ENCODE measurements at regions not wholly inside any gene's neighbourhood (a gene's known extent, or its start where the extent isn't known, plus 50 kb on each side); places are given as distances from the start of the nearest gene placed in this dataset.

DNA sequence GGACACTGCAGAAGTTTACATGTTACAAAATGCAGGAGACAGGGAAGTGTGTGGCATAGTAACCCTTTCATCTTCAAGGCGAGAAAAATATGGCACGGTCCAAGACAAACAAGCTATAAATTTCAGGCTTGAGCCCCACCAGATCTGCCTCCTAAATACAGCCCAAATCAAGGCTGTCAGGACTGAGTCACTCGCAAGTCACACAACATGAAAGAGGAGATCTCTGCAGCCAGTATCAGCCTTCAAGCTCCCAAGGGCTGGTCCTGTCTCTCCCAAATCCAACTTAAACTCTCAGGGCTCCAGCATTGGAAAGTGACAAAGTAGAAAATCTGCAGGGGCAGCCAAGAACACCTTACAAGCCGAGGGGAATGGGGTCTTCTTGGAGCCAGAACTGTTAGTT is 106.3 kb upstream of the GATA6 start:
- Histone ChIP-seq H3K4me3 (replicated peaks in 1 of 3; ENCODE audit: insufficient read depth in 1 of 3, low read depth in 1 of 3, low read length in 3 of 3) (no peak overlapping the region), H2AFZ (ENCODE audit: low read depth, low read length) (no peak overlapping the region), H3K9ac (replicated peaks; ENCODE audit: extremely low read depth, insufficient read depth, low read length) (no peak overlapping the region), H3K4me2 (ENCODE audit: insufficient read depth, low read length) (no peak overlapping the region), H3K27ac (ENCODE audit: insufficient read depth, low read depth, low read length) (no peak overlapping the region), H4K20me1 (replicated peaks; ENCODE audit: control insufficient read depth, extremely low read depth, insufficient read depth, low read length) (no peaks in the 10 kb centered on the region), H3K4me1 (ENCODE audit: control insufficient read depth, extremely low read depth, insufficient read depth, low read length) (no peaks in the 10 kb centered on the region), H3K79me2 (ENCODE audit: control insufficient read depth, insufficient read depth, low read length) (no peaks in the 10 kb centered on the region), H3K9me1 (replicated peaks; ENCODE audit: control insufficient read depth, extremely low read depth, insufficient read depth, low read length) (no peaks in the 10 kb centered on the region), H3K27me3 (ENCODE audit: control insufficient read depth in 2 of 2, insufficient read depth in 2 of 2, low read length in 2 of 2) (peaks cover 5% of the 10 kb centered on the region in 2 experiments), H3K36me3 (ENCODE audit: control insufficient read depth in 2 of 2, extremely low read depth in 1 of 2, insufficient read depth in 2 of 2, low read length in 2 of 2) (no peaks in the 10 kb centered on the region), H3K9me3 (replicated peaks; ENCODE audit: control insufficient read depth, insufficient read depth, low read length) (no peaks in the 10 kb centered on the region)
- POLR2A ChIA-PET = no interaction called here
- dilution Hi-C loops (cut with MboI; ENCODE audit: extremely low pct_ligation_motif_present, low sequenced_read_pairs) = no loop called here
- intact Hi-C loops (cut with micrococcal nuclease) = no loop called here
- no TSS peak for BruUV-seq (replicated peaks)
- DNase-seq (ENCODE audit: low read depth, low spot score) (no peak), FAIRE-seq (no peak)
- CTCF ChIA-PET = no interaction called here
- TF ChIP-seq, protein P1, sequence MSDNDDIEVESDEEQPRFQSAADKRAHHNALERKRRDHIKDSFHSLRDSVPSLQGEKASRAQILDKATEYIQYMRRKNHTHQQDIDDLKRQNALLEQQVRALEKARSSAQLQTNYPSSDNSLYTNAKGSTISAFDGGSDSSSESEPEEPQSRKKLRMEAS (IDR thresholded peaks at IDR 0.05; ENCODE audit: insufficient read depth, insufficient read length) = no peak
- TF ChIP-seq EZH2 (IDR thresholded peaks at IDR 0.05; ENCODE audit: borderline replicate concordance, low read depth, low read length, severe bottlenecking) (no peak), POLR2AphosphoS5 (IDR thresholded peaks at IDR 0.05; ENCODE audit: insufficient read depth, low read depth, low read length) (no peak), JUN (IDR thresholded peaks at IDR 0.05; ENCODE audit: borderline replicate concordance, insufficient read depth, insufficient read length, low read depth) (no peak), MYC (IDR thresholded peaks at IDR 0.05; ENCODE audit: low read depth, low read length) (no peak), GATA2 (IDR thresholded peaks at IDR 0.05; ENCODE audit: insufficient read depth, insufficient read length, low read depth, low read length) (no peak), FOS (IDR thresholded peaks at IDR 0.05; ENCODE audit: borderline replicate concordance, insufficient read depth, low read length) (no peak), POLR2A (IDR thresholded peaks at IDR 0.05; ENCODE audit: low read depth, low read length) (no peak)
- TF ChIP-seq, protein P2, sequence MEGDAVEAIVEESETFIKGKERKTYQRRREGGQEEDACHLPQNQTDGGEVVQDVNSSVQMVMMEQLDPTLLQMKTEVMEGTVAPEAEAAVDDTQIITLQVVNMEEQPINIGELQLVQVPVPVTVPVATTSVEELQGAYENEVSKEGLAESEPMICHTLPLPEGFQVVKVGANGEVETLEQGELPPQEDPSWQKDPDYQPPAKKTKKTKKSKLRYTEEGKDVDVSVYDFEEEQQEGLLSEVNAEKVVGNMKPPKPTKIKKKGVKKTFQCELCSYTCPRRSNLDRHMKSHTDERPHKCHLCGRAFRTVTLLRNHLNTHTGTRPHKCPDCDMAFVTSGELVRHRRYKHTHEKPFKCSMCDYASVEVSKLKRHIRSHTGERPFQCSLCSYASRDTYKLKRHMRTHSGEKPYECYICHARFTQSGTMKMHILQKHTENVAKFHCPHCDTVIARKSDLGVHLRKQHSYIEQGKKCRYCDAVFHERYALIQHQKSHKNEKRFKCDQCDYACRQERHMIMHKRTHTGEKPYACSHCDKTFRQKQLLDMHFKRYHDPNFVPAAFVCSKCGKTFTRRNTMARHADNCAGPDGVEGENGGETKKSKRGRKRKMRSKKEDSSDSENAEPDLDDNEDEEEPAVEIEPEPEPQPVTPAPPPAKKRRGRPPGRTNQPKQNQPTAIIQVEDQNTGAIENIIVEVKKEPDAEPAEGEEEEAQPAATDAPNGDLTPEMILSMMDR (IDR thresholded peaks at IDR 0.05; ENCODE audit: extremely low read depth in 1 of 2, insufficient read depth in 1 of 2, low read depth in 1 of 2, low read length in 2 of 2) = no peak

Data from endothelial cell of umbilical vein (primary cell).